NCI-H2107 treated with DMSO at 0.1 percent for 48 hours (cell line): ENCODE measurements at regions not wholly inside any gene's neighbourhood (a gene's known extent, or its start where the extent isn't known, plus 50 kb on each side); places are given as distances from the start of the nearest gene placed in this dataset.
A peak's percentile ranks its signal among the peaks of the same experiment; 100 is the strongest.

ENCODE experiments used
- DNase-seq: peaks from one replicate; lab custom pipeline; 2025; ENCODE audit not compliant: unreplicated experiment; lab: John Stamatoyannopoulos, UW

- no peak for DNase-seq
Measured at GRCh38 chr7:142377567-142377966, 119.7 kb upstream of the PRSS58 start.

GRCh38 chr7:142376356-142376997 is 118.6 kb upstream of the PRSS58 start:
- DNase-seq, result no peak

GRCh38 chr7:142375710-142376313 is 118.0 kb upstream of the PRSS58 start:
- DNase-seq, result no peak

DNA sequence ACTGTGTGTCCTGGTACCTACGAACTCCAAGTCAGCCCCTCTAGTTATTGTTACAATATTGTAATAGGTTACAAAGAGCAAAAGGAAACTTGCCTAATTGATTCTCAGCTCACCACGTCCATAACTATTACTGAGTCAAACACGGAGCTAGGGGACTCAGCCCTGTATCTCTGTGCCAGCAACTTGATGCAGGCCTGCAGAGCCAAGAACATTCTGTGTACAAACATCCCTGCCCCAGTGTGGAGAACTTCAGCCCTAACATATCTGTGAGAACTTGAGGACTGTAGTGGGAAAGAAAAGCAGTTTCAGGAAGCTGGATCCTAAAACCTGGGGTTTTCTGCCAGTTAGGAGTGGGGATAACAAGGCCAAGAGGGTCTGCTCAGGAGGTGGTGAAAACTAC is 114.9 kb upstream of the PRSS58 start:
- DNase-seq, result no peak

- DNase-seq, result no peak
Measured at GRCh38 chr7:142371586-142372377, 113.9 kb upstream of the PRSS58 start.

DNA sequence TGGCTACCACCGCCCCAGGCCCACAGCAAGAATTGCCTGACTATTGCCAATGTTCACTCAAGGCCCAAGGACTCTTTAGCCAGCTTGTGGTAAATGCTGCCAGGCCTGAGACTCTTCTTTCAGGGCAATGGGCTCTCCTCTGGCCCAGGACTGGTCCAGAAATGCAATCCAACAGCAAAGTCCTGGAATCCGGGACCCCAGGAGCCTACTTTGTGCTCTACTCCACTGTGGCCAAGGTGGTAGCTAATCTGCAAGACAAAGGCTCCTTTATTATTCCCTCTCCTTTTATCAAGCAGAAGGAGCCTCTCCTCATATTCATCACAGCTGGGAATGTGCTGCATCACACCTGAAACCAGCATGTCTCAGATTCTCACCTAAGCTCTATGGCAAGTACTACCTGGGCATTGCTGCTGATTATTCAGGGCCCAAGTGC is 107.6 kb upstream of the PRSS58 start:
- no peak for DNase-seq

GRCh38 chr7:142364551-142364950 is 106.7 kb upstream of the PRSS58 start:
- DNase-seq, result no peak

DNA sequence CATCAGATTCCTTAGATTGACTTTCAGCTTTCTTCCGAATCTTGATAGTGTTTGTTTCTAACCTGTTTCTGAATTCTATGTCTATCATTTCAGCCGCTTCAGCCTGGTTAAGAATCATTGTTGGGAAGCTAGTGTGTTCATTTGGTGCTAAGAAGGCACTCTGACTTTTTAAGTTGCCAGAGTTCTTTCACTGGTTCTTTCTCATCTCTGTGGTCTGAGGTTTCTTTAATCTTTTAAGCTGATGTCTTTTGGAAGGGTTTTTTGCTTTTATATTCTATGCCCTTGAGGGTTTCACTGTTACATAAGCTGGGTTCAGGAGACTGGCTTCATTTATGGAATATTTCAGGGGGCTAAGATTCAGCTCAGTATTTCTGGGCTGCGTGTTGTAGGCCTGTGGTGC is 104.5 kb upstream of the PRSS58 start:
- no peak for DNase-seq

DNA sequence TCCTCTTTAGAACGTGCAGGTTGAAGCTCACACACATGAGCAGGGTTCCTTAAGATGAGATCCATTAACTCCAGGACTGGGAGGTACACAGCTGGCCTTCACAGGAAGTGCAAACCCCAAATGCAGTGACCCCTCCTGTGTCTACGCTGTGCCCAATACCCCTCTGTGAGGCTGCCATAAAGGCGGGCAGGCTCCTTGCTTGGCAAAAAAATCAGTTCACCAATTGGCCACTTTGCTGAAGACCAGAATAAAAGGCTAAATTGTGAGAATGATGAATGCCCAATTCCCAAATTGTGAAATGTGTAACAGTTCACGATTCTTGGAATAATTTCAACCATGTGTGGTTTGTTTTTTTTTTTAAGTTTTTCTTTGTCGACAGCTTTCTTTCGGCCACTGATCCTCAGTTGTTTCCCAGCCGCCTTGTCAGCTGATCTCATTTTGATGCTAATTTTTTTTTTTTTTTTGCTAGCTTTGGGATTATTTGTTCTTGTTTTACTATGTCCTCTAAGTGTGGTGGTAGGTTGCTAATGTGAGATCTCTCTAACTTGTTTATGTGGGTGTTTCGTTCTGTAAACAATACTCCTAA is 101.9 kb upstream of the PRSS58 start:
- no peak for DNase-seq

- DNase-seq, result peak; percentile 40
Measured at GRCh38 chr7:142357953-142358520, 100.2 kb upstream of the PRSS58 start.

- DNase-seq, result peak; percentile 22
Measured at GRCh38 chr7:142356166-142356565, 98.3 kb upstream of the PRSS58 start.

DNA sequence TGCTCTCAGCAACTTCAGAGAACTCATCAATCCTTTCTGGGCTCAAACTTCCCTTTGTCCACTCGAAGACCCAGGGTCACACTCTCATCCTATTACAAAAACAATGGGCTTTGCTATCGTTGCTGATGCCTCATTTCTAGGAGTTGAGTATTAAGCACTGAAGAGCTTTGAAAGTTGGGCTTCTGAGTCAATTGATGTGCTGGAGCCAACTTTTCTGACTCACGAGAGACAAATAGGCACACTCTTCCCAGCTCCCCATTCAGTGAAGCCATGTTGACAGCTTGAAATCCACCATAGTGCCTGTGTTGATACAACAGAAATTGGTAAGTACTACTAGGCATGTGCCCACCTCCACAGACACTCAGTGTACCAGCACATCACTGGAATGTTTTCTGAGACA is 97.5 kb upstream of the PRSS58 start:
- DNase-seq, result no peak

- DNase-seq, result no peak
Measured at GRCh38 chr7:142353147-142354060, 95.5 kb upstream of the PRSS58 start.

GRCh38 chr7:142352543-142352942 is 94.7 kb upstream of the PRSS58 start:
- no peak for DNase-seq

- no peak for DNase-seq
Measured at GRCh38 chr7:142351145-142351544, 93.3 kb upstream of the PRSS58 start.

GRCh38 chr7:142349670-142350405 is 92.0 kb upstream of the PRSS58 start:
- DNase-seq, result no peak

DNA sequence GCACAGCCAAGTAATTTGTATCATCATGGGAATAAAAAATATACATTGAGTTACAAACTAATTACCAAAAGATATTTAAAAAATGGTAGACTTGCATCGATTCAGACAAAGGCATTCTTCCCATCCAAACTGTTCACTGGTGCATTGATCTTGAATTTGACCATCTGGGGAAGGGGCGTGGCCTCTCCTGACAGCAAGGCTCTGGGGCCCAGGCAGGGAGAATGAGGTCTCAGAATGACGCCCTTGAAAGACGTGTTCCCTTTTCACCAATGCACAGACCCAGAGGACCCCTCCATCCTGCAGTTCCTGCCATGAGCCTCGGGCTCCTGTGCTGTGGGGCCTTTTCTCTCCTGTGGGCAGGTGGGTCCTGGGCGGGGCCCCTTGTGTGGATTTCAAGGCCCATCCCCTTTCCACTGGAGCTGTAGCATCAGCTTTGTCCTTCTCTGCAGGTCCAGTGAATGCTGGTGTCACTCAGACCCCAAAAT is 91.1 kb upstream of the PRSS58 start:
- no peak for DNase-seq

- DNase-seq, result no peak
Measured at GRCh38 chr7:142348100-142348499, 90.2 kb upstream of the PRSS58 start.

- no peak for DNase-seq
Measured at GRCh38 chr7:142347091-142347490, 89.2 kb upstream of the PRSS58 start.

GRCh38 chr7:142345811-142346210 is 88.0 kb upstream of the PRSS58 start:
- DNase-seq, result no peak
